NB4 (cell line): ENCODE measurements at regions not wholly inside any gene's neighbourhood (a gene's known extent, or its start where the extent isn't known, plus 50 kb on each side); places are given as distances from the start of the nearest gene placed in this dataset.

Source experiments
- TF ChIP-seq, protein P1 (sequence below): IDR thresholded peaks from one replicate; pipeline ENCODE4 v1.5.1; 2012; ENCODE audit warnings: low read depth, low read length
- TF ChIP-seq, protein P2 (sequence below): IDR thresholded peaks from 2 replicates; pipeline ENCODE4 v1.6.1; 2011; ENCODE audit warnings: low read depth, low read length

DNA sequence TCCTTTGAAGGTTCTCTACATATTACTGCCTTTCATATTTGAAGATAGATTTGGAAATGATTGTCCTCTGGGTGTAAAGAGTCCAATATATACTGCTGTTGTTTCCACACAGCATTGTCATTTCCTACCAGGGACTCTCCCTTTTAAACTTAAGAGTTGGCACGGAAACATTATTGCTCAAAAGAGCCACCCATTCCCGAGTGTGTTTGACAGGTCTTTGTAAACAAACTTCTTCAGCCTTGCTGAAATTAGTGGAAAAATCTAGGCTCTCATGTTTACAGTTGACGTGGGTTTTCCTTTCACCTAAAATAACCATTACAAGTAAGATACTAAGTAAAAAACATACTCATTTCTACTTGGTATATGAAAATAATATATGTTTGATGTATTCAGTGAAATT is 111.4 kb upstream of the LIMCH1 start:
- TF ChIP-seq, protein P1, sequence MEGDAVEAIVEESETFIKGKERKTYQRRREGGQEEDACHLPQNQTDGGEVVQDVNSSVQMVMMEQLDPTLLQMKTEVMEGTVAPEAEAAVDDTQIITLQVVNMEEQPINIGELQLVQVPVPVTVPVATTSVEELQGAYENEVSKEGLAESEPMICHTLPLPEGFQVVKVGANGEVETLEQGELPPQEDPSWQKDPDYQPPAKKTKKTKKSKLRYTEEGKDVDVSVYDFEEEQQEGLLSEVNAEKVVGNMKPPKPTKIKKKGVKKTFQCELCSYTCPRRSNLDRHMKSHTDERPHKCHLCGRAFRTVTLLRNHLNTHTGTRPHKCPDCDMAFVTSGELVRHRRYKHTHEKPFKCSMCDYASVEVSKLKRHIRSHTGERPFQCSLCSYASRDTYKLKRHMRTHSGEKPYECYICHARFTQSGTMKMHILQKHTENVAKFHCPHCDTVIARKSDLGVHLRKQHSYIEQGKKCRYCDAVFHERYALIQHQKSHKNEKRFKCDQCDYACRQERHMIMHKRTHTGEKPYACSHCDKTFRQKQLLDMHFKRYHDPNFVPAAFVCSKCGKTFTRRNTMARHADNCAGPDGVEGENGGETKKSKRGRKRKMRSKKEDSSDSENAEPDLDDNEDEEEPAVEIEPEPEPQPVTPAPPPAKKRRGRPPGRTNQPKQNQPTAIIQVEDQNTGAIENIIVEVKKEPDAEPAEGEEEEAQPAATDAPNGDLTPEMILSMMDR = no peak
- TF ChIP-seq, protein P2, sequence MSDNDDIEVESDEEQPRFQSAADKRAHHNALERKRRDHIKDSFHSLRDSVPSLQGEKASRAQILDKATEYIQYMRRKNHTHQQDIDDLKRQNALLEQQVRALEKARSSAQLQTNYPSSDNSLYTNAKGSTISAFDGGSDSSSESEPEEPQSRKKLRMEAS = no peak
